IMR-90 (cell line): ENCODE measurements at regions not wholly inside any gene's neighbourhood (a gene's known extent, or its start where the extent isn't known, plus 50 kb on each side); places are given as distances from the start of the nearest gene placed in this dataset.

ENCODE experiments used
- ATAC-seq: fragments of 200-7000 bp; cut with Tn5 transposase; 2 replicates; pipeline ENCODE4 v1.9.1; 2020; ENCODE audit warnings: low read depth, mild to moderate bottlenecking, moderate library complexity
- BruUV-seq: library from RNA; stranded (reverse); fragments of 400-500 nt; replicated peaks from 2 replicates; lab custom pipeline; 2021; lab: Mats Ljungman, UMichigan
- CTCF ChIA-PET: fragments of 300-600 bp; formaldehyde crosslinking; extraction: SDS; loops from one replicate; lab custom pipeline; 2021; ENCODE audit warnings: antibody characterized with exemption; lab: Yijun Ruan, JAX
- POLR2A ChIA-PET: fragments of 300-600 bp; sonication (Branson Sonifier 250); formaldehyde crosslinking; loops from one replicate; lab custom pipeline; 2022; ENCODE audit warnings: antibody characterized with exemption; ENCODE audit not compliant: unreplicated experiment; lab: Charles Lee
- DNase-seq: peaks from one replicate; pipeline ENCODE4 v3.0.0; 2013
- H2AFZ ChIP-seq: replicated peaks from 2 replicates; pipeline ENCODE3; 2013; ENCODE audit warnings: low read length, mild to moderate bottlenecking; ENCODE audit not compliant: poor library complexity
- H2AK5ac ChIP-seq: 2 replicates; pipeline ENCODE4 v1.6.1; 2013; ENCODE audit warnings: low read depth, low read length, inconsistent platforms
- H2AK9ac ChIP-seq: replicated peaks from 2 replicates; pipeline ENCODE3; 2013; ENCODE audit warnings: mild to moderate bottlenecking, low read depth, low read length, moderate library complexity; ENCODE audit not compliant: poor library complexity
- H2BK120ac ChIP-seq: 2 replicates; pipeline ENCODE4 v1.6.1; 2013; ENCODE audit warnings: low read depth, low read length, inconsistent platforms
- H2BK15ac ChIP-seq: 3 replicates; pipeline ENCODE4 v1.6.1; 2013; ENCODE audit warnings: low read depth, low read length, inconsistent platforms
- H2BK20ac ChIP-seq: 2 replicates; pipeline ENCODE4 v1.6.1; 2013; ENCODE audit warnings: low read depth, mild to moderate bottlenecking, inconsistent platforms, low read length, moderate library complexity
- H2BK5ac ChIP-seq: 2 replicates; pipeline ENCODE4 v1.6.1; 2013; ENCODE audit warnings: mild to moderate bottlenecking, low read depth, low read length, inconsistent platforms; ENCODE audit not compliant: poor library complexity, severe bottlenecking
- H3K14ac ChIP-seq: replicated peaks from 2 replicates; pipeline ENCODE4 v1.6.1; 2013; ENCODE audit warnings: low read depth, low read length, inconsistent platforms
- H3K18ac ChIP-seq: 2 replicates; pipeline ENCODE4 v1.6.1; 2013; ENCODE audit warnings: low read depth, low read length, control low read depth
- H3K23ac ChIP-seq: 2 replicates; pipeline ENCODE4 v1.6.1; 2013; ENCODE audit warnings: low read depth, low read length, inconsistent platforms
- H3K27ac ChIP-seq: 2 replicates; pipeline ENCODE4 v1.5.1; 2013; ENCODE audit warnings: mild to moderate bottlenecking, control low read depth, low read length; ENCODE audit not compliant: insufficient read depth
- H3K27me3 ChIP-seq: 2 replicates; pipeline ENCODE4 v1.6.1; 2013; ENCODE audit warnings: low read length; ENCODE audit not compliant: control insufficient read depth, insufficient read depth
- H3K36me3 ChIP-seq: 2 replicates; pipeline ENCODE4 v1.6.1; 2013; ENCODE audit warnings: low read length, mixed read lengths; ENCODE audit not compliant: control insufficient read depth, insufficient read depth
- H3K4ac ChIP-seq: 2 replicates; pipeline ENCODE4 v1.6.1; 2013; ENCODE audit warnings: low read depth, low read length, inconsistent platforms
- H3K4me1 ChIP-seq: 2 replicates; pipeline ENCODE4 v1.6.1; 2013; ENCODE audit warnings: low read length, mixed read lengths; ENCODE audit not compliant: control insufficient read depth, insufficient read depth
- H3K4me2 ChIP-seq: 2 replicates; pipeline ENCODE4 v1.6.1; 2013; ENCODE audit warnings: low read depth, mild to moderate bottlenecking, control low read depth, low read length, moderate library complexity
- H3K4me3 ChIP-seq: 2 replicates; pipeline ENCODE4 v1.5.1; 2013; ENCODE audit warnings: low read depth, mild to moderate bottlenecking, control low read depth, low read length, moderate library complexity; ENCODE audit not compliant: insufficient read depth
- H3K56ac ChIP-seq: 2 replicates; pipeline ENCODE4 v1.6.1; 2013; ENCODE audit warnings: low read length, inconsistent platforms; ENCODE audit not compliant: insufficient read depth; ENCODE audit errors: extremely low read depth
- H3K79me1 ChIP-seq, 2 experiments: 2 replicates each; pipeline ENCODE4 v1.6.1; 2013; ENCODE audit warnings: low read length in 2 of 2, inconsistent platforms in 1 of 2, low read depth in 1 of 2
- H3K9ac ChIP-seq: 2 replicates; pipeline ENCODE4 v1.6.1; 2013; ENCODE audit warnings: low read depth, low read length, control low read depth
- H3K9me1 ChIP-seq: 2 replicates; pipeline ENCODE4 v1.6.1; 2013; ENCODE audit warnings: low read length, inconsistent platforms; ENCODE audit not compliant: insufficient read depth
- H3K9me3 ChIP-seq: 2 replicates; pipeline ENCODE4 v1.6.1; 2013; ENCODE audit warnings: low read length; ENCODE audit not compliant: control insufficient read depth, insufficient read depth
- H4K20me1 ChIP-seq: 2 replicates; pipeline ENCODE4 v1.6.1; 2013; ENCODE audit warnings: low read length, inconsistent platforms; ENCODE audit not compliant: insufficient read depth
- H4K5ac ChIP-seq: 2 replicates; pipeline ENCODE4 v1.6.1; 2013; ENCODE audit warnings: mild to moderate bottlenecking, low read depth, low read length, control low read depth
- H4K8ac ChIP-seq, 2 experiments: 2 replicates each; pipeline ENCODE4 v1.6.1; 2013; ENCODE audit warnings: low read depth in 2 of 2, low read length in 2 of 2, control low read depth in 1 of 2, inconsistent platforms in 1 of 2
- H4K91ac ChIP-seq: 2 replicates; pipeline ENCODE4 v1.6.1; 2013; ENCODE audit warnings: low read depth, low read length, inconsistent platforms; ENCODE audit not compliant: insufficient read depth
- BHLHE40 ChIP-seq: fragments of 150-350 bp; IDR thresholded peaks from 2 replicates; pipeline ENCODE4 v1.6.1; 2016; ENCODE audit warnings: mild to moderate bottlenecking, low read depth, low read length
- CEBPB ChIP-seq: IDR thresholded peaks from 2 replicates; pipeline ENCODE4 v1.6.1; 2012; ENCODE audit warnings: low read depth, low read length, improper control_type of control experiment
- CHD1 ChIP-seq: IDR thresholded peaks from 2 replicates; pipeline ENCODE4 v1.6.1; 2012; ENCODE audit warnings: low read depth, low read length, improper control_type of control experiment
- FOS ChIP-seq: fragments of 150-350 bp; IDR thresholded peaks from 2 replicates; pipeline ENCODE4 v1.6.1; 2016; ENCODE audit warnings: low read depth, low read length
- MAFK ChIP-seq: IDR thresholded peaks from 2 replicates; pipeline ENCODE4 v1.6.1; 2012; ENCODE audit warnings: low read depth, low read length, improper control_type of control experiment
- MAZ ChIP-seq: IDR thresholded peaks from 2 replicates; pipeline ENCODE4 v1.6.1; 2012; ENCODE audit warnings: low read depth, mild to moderate bottlenecking, low read length, improper control_type of control experiment, moderate library complexity, borderline replicate concordance
- MXI1 ChIP-seq: IDR thresholded peaks from 2 replicates; pipeline ENCODE4 v1.6.1; 2012; ENCODE audit warnings: low read depth, mild to moderate bottlenecking, low read length, moderate library complexity, borderline replicate concordance
- NFE2L2 ChIP-seq: fragments of 150-350 bp; IDR thresholded peaks from 2 replicates; pipeline ENCODE4 v1.6.1; 2016; ENCODE audit warnings: low read depth, mild to moderate bottlenecking, low read length
- POLR2A ChIP-seq: IDR thresholded peaks from 2 replicates; pipeline ENCODE4 v1.6.1; 2012; ENCODE audit warnings: mild to moderate bottlenecking, low read depth, low read length
- RAD21 ChIP-seq: IDR thresholded peaks from 2 replicates; pipeline ENCODE4 v1.6.1; 2012; ENCODE audit warnings: low read length, improper control_type of control experiment
- RCOR1 ChIP-seq: IDR thresholded peaks from 2 replicates; pipeline ENCODE4 v1.6.1; 2012; ENCODE audit warnings: mild to moderate bottlenecking, low read length, improper control_type of control experiment; ENCODE audit not compliant: insufficient replicate concordance
- RFX5 ChIP-seq: IDR thresholded peaks from 2 replicates; pipeline ENCODE4 v1.8.0; 2012; ENCODE audit warnings: low read depth, mild to moderate bottlenecking, low read length, moderate library complexity
- SMC3 ChIP-seq: fragments of 150-350 bp; IDR thresholded peaks from 2 replicates; pipeline ENCODE4 v1.6.1; 2016; ENCODE audit warnings: low read depth, mild to moderate bottlenecking, antibody characterized with exemption, low read length, moderate library complexity
- WGBS, 2 experiments: methylation state at CpG; one replicate each; pipeline versions ENCODE4 v1.1.5 to v1.1.7; 2013; ENCODE audit warnings: missing lambda C conversion rate in 2 of 2; ENCODE audit not compliant: insufficient read length in 1 of 2; ENCODE audit errors: extremely low coverage in 2 of 2; 5-methylcytosine and 5-hydroxymethylcytosine counted together
- dilution Hi-C: fragments of 300-500 bp; cut with HindIII; formaldehyde crosslinking; loops from one replicate; pipeline ENCODE4 v1.14.3; 2018; ENCODE audit warnings: low sequenced_read_pairs; ENCODE audit not compliant: unreplicated experiment
- in situ Hi-C: fragments of 300-500 bp; cut with MboI; formaldehyde crosslinking; loops from 3 replicates; pipeline ENCODE4 v1.14.3; 2019; ENCODE audit warnings: low sequenced_read_pairs, inconsistent platforms, mixed read lengths
- intact Hi-C: fragments of 100-400 bp; cut with micrococcal nuclease; formaldehyde crosslinking; loops from 2 replicates; pipeline ENCODE4 v1.10.0; 2022
- TF ChIP-seq, protein P1 (sequence below): fragments of 150-350 bp; IDR thresholded peaks from 2 replicates; pipeline ENCODE4 v1.6.1; 2016; ENCODE audit warnings: low read depth, mild to moderate bottlenecking, low read length, moderate library complexity, borderline replicate concordance
- TF ChIP-seq, protein P2 (sequence below): fragments of 150-350 bp; IDR thresholded peaks from 2 replicates; pipeline ENCODE4 v1.6.1; 2017; ENCODE audit warnings: mild to moderate bottlenecking, antibody characterized with exemption, low read length, low read depth
- TF ChIP-seq, protein P3 (sequence below): conservative IDR thresholded peaks from 2 replicates; pipeline ENCODE4 v1.5.1; 2012; ENCODE audit warnings: mild to moderate bottlenecking, low read depth, low read length, improper control_type of control experiment

DNA sequence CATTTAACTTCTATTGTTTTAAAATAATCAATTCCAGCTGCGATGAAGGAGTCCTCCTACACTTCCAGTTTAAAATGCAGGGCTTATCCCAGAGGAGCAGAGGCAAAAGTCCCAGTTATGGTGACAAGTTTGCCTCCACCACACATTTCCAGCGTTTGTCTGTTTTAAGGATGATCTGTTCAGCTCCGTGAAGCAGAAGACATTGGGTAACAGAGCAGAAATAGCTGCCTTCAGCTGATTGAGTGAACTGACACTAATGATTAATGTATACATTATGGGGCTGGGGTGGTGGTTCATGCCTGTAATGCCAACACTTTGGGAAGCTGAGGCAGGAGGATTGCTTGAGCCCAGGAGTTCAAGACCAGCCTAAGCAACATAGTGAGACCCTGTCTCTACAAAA, 127.6 kb downstream of the HSD17B3 start:
- Histone ChIP-seq H3K4ac (no peak overlapping the region), H4K8ac (no peak overlapping the region), H2AFZ (no peak overlapping the region), H3K79me1 (no peaks in the 10 kb centered on the region), H2BK20ac (no peak overlapping the region), H3K23ac (no peak overlapping the region), H3K9me3 (no peaks in the 10 kb centered on the region), H3K9me1 (no peaks in the 10 kb centered on the region), H3K9ac (no peak overlapping the region), H3K4me3 (no peak overlapping the region), H3K27ac (no peak overlapping the region), H3K14ac (no peak overlapping the region), H4K91ac (no peak overlapping the region), H3K4me1 (no peaks in the 10 kb centered on the region; the same call in 1 of the 2 replicates), H3K56ac (no peak overlapping the region), H3K27me3 (peaks cover 23% of the 10 kb centered on the region), H4K20me1 (no peaks in the 10 kb centered on the region), H3K18ac (no peak overlapping the region), H2BK15ac (no peak overlapping the region), H3K36me3 (no peaks in the 10 kb centered on the region), H2BK120ac (no peak overlapping the region), H2AK5ac (no peak overlapping the region), H4K5ac (no peak overlapping the region), H2AK9ac (no peak overlapping the region), H3K4me2 (no peak overlapping the region), H2BK5ac (no peak overlapping the region)
- dilution Hi-C loops (no loop called here), in situ Hi-C loops (no loop called here), intact Hi-C loops (no loop called here)
- ATAC-seq (no peak), DNase-seq (no peak)
- WGBS, 2 experiments = no CpG with 5 or more reads among the region's 3 CpGs
- no peak for TF ChIP-seq FOS
- TF ChIP-seq MAFK = no peak
- no peak for TF ChIP-seq MXI1
- TF ChIP-seq NFE2L2 = no peak
- no peak for TF ChIP-seq CHD1
- no peak for TF ChIP-seq RCOR1
- TF ChIP-seq, protein P1, sequence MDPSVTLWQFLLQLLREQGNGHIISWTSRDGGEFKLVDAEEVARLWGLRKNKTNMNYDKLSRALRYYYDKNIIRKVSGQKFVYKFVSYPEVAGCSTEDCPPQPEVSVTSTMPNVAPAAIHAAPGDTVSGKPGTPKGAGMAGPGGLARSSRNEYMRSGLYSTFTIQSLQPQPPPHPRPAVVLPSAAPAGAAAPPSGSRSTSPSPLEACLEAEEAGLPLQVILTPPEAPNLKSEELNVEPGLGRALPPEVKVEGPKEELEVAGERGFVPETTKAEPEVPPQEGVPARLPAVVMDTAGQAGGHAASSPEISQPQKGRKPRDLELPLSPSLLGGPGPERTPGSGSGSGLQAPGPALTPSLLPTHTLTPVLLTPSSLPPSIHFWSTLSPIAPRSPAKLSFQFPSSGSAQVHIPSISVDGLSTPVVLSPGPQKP = no peak
- TF ChIP-seq MAZ = no peak
- no peak for TF ChIP-seq CEBPB
- TF ChIP-seq, protein P2, sequence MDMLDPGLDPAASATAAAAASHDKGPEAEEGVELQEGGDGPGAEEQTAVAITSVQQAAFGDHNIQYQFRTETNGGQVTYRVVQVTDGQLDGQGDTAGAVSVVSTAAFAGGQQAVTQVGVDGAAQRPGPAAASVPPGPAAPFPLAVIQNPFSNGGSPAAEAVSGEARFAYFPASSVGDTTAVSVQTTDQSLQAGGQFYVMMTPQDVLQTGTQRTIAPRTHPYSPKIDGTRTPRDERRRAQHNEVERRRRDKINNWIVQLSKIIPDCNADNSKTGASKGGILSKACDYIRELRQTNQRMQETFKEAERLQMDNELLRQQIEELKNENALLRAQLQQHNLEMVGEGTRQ = no peak
- no peak for TF ChIP-seq RAD21
- TF ChIP-seq POLR2A = no peak
- TF ChIP-seq, protein P3, sequence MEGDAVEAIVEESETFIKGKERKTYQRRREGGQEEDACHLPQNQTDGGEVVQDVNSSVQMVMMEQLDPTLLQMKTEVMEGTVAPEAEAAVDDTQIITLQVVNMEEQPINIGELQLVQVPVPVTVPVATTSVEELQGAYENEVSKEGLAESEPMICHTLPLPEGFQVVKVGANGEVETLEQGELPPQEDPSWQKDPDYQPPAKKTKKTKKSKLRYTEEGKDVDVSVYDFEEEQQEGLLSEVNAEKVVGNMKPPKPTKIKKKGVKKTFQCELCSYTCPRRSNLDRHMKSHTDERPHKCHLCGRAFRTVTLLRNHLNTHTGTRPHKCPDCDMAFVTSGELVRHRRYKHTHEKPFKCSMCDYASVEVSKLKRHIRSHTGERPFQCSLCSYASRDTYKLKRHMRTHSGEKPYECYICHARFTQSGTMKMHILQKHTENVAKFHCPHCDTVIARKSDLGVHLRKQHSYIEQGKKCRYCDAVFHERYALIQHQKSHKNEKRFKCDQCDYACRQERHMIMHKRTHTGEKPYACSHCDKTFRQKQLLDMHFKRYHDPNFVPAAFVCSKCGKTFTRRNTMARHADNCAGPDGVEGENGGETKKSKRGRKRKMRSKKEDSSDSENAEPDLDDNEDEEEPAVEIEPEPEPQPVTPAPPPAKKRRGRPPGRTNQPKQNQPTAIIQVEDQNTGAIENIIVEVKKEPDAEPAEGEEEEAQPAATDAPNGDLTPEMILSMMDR = no peak
- TF ChIP-seq RFX5 = no peak
- no peak for TF ChIP-seq BHLHE40
- no peak for TF ChIP-seq SMC3
- POLR2A ChIA-PET = no interaction called here
- CTCF ChIA-PET = no interaction called here
- BruUV-seq = no TSS peak
